HuH-7.5 (cell line): ENCODE measurements at regions not wholly inside any gene's neighbourhood (a gene's known extent, or its start where the extent isn't known, plus 50 kb on each side); places are given as distances from the start of the nearest gene placed in this dataset.
"Not testable (repeated sequence)": the region's sequence is repeated elsewhere in the genome, so short reads cannot be mapped to it uniquely, and the experiment has no call there.

Experiments used
- DNase-seq: peaks from one replicate; pipeline ENCODE4 v3.0.0; 2011; ENCODE audit warnings: low spot score

- no peak for DNase-seq
These were observed 446.8 kb upstream of the DPH6 start for GRCh38 chr15:35992791-35993190.

- DNase-seq, result no peak
These were observed 447.2 kb upstream of the DPH6 start for GRCh38 chr15:35993196-35993595.

GRCh38 chr15:35994876-35995275, 448.9 kb upstream of the DPH6 start:
- no peak for DNase-seq

- DNase-seq, result no peak
These were observed 453.0 kb upstream of the DPH6 start for GRCh38 chr15:35998663-35999602.

- no peak for DNase-seq
These were observed 459.0 kb upstream of the DPH6 start for GRCh38 chr15:36004891-36005490.

GRCh38 chr15:36005542-36005941, 459.6 kb upstream of the DPH6 start:
- no peak for DNase-seq

- no peak for DNase-seq
These were observed 461.7 kb upstream of the DPH6 start for GRCh38 chr15:36007699-36008098.

- no peak for DNase-seq
These were observed 462.8 kb upstream of the DPH6 start for GRCh38 chr15:36008719-36009118.

GRCh38 chr15:36024031-36024688, 478.2 kb upstream of the DPH6 start:
- DNase-seq, result no peak

- no peak for DNase-seq
These were observed 480.8 kb upstream of the DPH6 start for GRCh38 chr15:36026627-36027283.

- DNase-seq, result no peak
These were observed 483.7 kb upstream of the DPH6 start for GRCh38 chr15:36029606-36030210.

- DNase-seq, result no peak
These were observed 494.1 kb upstream of the DPH6 start for GRCh38 chr15:36039996-36040572.

- DNase-seq, result not testable (repeated sequence)
These were observed 501.2 kb upstream of the DPH6 start for GRCh38 chr15:36047018-36047716.

- DNase-seq, result no peak
These were observed 504.9 kb upstream of the DPH6 start for GRCh38 chr15:36050899-36051298.

GRCh38 chr15:36052641-36053040, 506.7 kb upstream of the DPH6 start:
- not testable (repeated sequence) for DNase-seq

GRCh38 chr15:36053746-36054145, 507.8 kb upstream of the DPH6 start:
- no peak for DNase-seq

- DNase-seq, result no peak
These were observed 513.6 kb upstream of the DPH6 start for GRCh38 chr15:36059596-36059995.

- DNase-seq, result peak; percentile 12
These were observed 516.4 kb upstream of the DPH6 start for GRCh38 chr15:36062357-36062756.

- no peak for DNase-seq
These were observed 512.7 kb upstream of the CDIN1 start for GRCh38 chr15:36066757-36067156.

GRCh38 chr15:36067483-36068274, 511.7 kb upstream of the CDIN1 start:
- no peak for DNase-seq
